ENCODE measurements at regions not wholly inside any gene's neighbourhood (a gene's known extent, or its start where the extent isn't known, plus 50 kb on each side); places are given as distances from the start of the nearest gene placed in this dataset.

GRCh38 chr3:6746443-6746842 is 114.5 kb upstream of the GRM7 start:
- Histone ChIP-seq H3K4me3 (ENCODE audit: low read depth in 1 of 2, low read length in 2 of 2) (no peak overlapping the region), H3K27me3 (ENCODE audit: insufficient read depth, low read length, poor library complexity) (no peaks in the 10 kb centered on the region), H2AFZ (ENCODE audit: low read depth, low read length) (no peak overlapping the region), H3K36me3 (ENCODE audit: insufficient read depth, low read length) (no peaks in the 10 kb centered on the region), H3K4me1 (ENCODE audit: insufficient read depth, low read length) (peaks cover 33% of the 10 kb centered on the region), H3K27ac (ENCODE audit: low read length) (no peak overlapping the region), H3K9ac (ENCODE audit: low read depth, low read length) (no peak overlapping the region), H3K79me2 (ENCODE audit: insufficient read depth, low read length) (no peaks in the 10 kb centered on the region), H4K20me1 (ENCODE audit: insufficient read depth, low read length) (no peaks in the 10 kb centered on the region), H3K4me2 (ENCODE audit: insufficient read depth, low read length) (0 out of 2 replicates have a peak overlapping the region, but pooled peaks have one; percentile 5), H3K9me3 (ENCODE audit: insufficient read depth, low read length, severe bottlenecking) (no peaks in the 10 kb centered on the region)
- DNase-seq (no peak), ATAC-seq (ENCODE audit: insufficient read depth, low read depth) (peak; percentile 56)
- no peak for TF ChIP-seq CTCF (IDR thresholded peaks at IDR 0.05; ENCODE audit: borderline replicate concordance, extremely low read depth, low read length, poor library complexity, severe bottlenecking)
- no peak for TF ChIP-seq EZH2 (IDR thresholded peaks at IDR 0.05; ENCODE audit: borderline replicate concordance, low read depth, low read length, severe bottlenecking)

GRCh38 chr3:6747017-6747416 is 113.9 kb upstream of the GRM7 start:
- no peak overlapping the region for H3K27ac ChIP-seq (ENCODE audit: low read length)
- H4K20me1 ChIP-seq (ENCODE audit: insufficient read depth, low read length) = no peaks in the 10 kb centered on the region
- no peak for ATAC-seq (ENCODE audit: insufficient read depth, low read depth)
- no peaks in the 10 kb centered on the region for H3K9me3 ChIP-seq (ENCODE audit: insufficient read depth, low read length, severe bottlenecking)
- H3K79me2 ChIP-seq (ENCODE audit: insufficient read depth, low read length) = no peaks in the 10 kb centered on the region
- no peaks in the 10 kb centered on the region for H3K27me3 ChIP-seq (ENCODE audit: insufficient read depth, low read length, poor library complexity)
- no peak overlapping the region for H3K4me3 ChIP-seq (ENCODE audit: low read depth in 1 of 2, low read length in 2 of 2)
- no peak overlapping the region for H3K9ac ChIP-seq (ENCODE audit: low read depth, low read length)
- no peak for DNase-seq
- H3K36me3 ChIP-seq (ENCODE audit: insufficient read depth, low read length) = no peaks in the 10 kb centered on the region
- peaks cover 32% of the 10 kb centered on the region for H3K4me1 ChIP-seq (ENCODE audit: insufficient read depth, low read length)
- H2AFZ ChIP-seq (ENCODE audit: low read depth, low read length) = no peak overlapping the region
- H3K4me2 ChIP-seq (ENCODE audit: insufficient read depth, low read length) = peak overlapping the region; percentile 5; the same call in 1 of the 2 replicates
- TF ChIP-seq EZH2 (IDR thresholded peaks at IDR 0.05; ENCODE audit: borderline replicate concordance, low read depth, low read length, severe bottlenecking) (no peak), CTCF (IDR thresholded peaks at IDR 0.05; ENCODE audit: borderline replicate concordance, extremely low read depth, low read length, poor library complexity, severe bottlenecking) (no peak)

- H3K4me3 ChIP-seq (ENCODE audit: low read depth in 1 of 2, low read length in 2 of 2) = no peak overlapping the region
These were observed 110.1 kb upstream of the GRM7 start for GRCh38 chr3:6750782-6751181.

More at GRCh38 chr3:6750782-6751181, 110.1 kb upstream of the GRM7 start:
- TF ChIP-seq EZH2 (IDR thresholded peaks at IDR 0.05; ENCODE audit: borderline replicate concordance, low read depth, low read length, severe bottlenecking) (no peak), CTCF (IDR thresholded peaks at IDR 0.05; ENCODE audit: borderline replicate concordance, extremely low read depth, low read length, poor library complexity, severe bottlenecking) (no peak)
- H3K36me3 ChIP-seq (ENCODE audit: insufficient read depth, low read length) = no peaks in the 10 kb centered on the region
- H3K27ac ChIP-seq (ENCODE audit: low read length) = no peak overlapping the region
- no peaks in the 10 kb centered on the region for H3K9me3 ChIP-seq (ENCODE audit: insufficient read depth, low read length, severe bottlenecking)
- H3K4me2 ChIP-seq (ENCODE audit: insufficient read depth, low read length) = no peak overlapping the region
- H2AFZ ChIP-seq (ENCODE audit: low read depth, low read length) = no peak overlapping the region
- H3K79me2 ChIP-seq (ENCODE audit: insufficient read depth, low read length) = no peaks in the 10 kb centered on the region
- no peaks in the 10 kb centered on the region for H3K27me3 ChIP-seq (ENCODE audit: insufficient read depth, low read length, poor library complexity)
- no peaks in the 10 kb centered on the region for H4K20me1 ChIP-seq (ENCODE audit: insufficient read depth, low read length)
- H3K9ac ChIP-seq (ENCODE audit: low read depth, low read length) = no peak overlapping the region
- ATAC-seq (ENCODE audit: insufficient read depth, low read depth) (no peak), DNase-seq (no peak)
- H3K4me1 ChIP-seq (ENCODE audit: insufficient read depth, low read length) = peaks cover 8% of the 10 kb centered on the region

All from DND-41 (cell line).